ENCODE measurements at regions not wholly inside any gene's neighbourhood (a gene's known extent, or its start where the extent isn't known, plus 50 kb on each side); places are given as distances from the start of the nearest gene placed in this dataset.
"Not testable (repeated sequence)": the region's sequence is repeated elsewhere in the genome, so short reads cannot be mapped to it uniquely, and the experiment has no call there.

DNA sequence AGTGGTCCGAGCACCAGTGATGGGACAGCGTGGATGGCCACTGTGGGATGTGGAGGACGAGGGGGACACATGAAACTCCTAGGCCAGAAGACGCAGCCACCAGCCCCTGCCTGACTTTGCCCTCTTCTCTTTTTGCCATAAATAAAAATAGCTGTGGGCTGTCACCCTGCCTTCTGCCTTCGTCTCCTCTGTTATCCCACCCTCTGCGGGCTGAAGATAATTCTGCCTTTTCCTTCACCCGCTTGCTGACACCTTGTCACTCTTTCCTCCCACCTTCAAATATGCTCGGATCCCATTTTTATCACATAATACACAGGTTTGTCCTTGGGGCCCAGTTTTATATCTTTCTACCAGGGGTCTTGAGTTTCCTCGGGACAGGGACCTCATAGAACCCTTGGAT is 87.6 kb upstream of the CIBAR2 start:
- Histone ChIP-seq H3K9me3 (ENCODE audit: control insufficient read depth, low read length) (no peaks in the 10 kb centered on the region), H3K4me3 (ENCODE audit: low read length) (peak overlapping the region; percentile 55), H3K36me3 (ENCODE audit: control insufficient read depth, insufficient read depth, low read length, severe bottlenecking) (no peaks in the 10 kb centered on the region), H3K27me3 (replicated peaks; ENCODE audit: control insufficient read depth, insufficient read depth, low read length) (no peaks in the 10 kb centered on the region), H3K4me1 (ENCODE audit: control insufficient read depth, insufficient read depth, low read length) (peaks cover 94% of the 10 kb centered on the region), H3K9ac (ENCODE audit: low read length) (peak overlapping the region; percentile 74)
- no peak for DNase-seq (ENCODE audit: low read depth)

GRCh38 chr16:85200471-85201278 is 88.4 kb upstream of the CIBAR2 start:
- H3K4me1 ChIP-seq (ENCODE audit: control insufficient read depth, insufficient read depth, low read length), result peaks cover 92% of the 10 kb centered on the region
- H3K9me3 ChIP-seq (ENCODE audit: control insufficient read depth, low read length), result no peaks in the 10 kb centered on the region
- peak overlapping the region; percentile 89 for H3K9ac ChIP-seq (ENCODE audit: low read length)
- no peak for DNase-seq (ENCODE audit: low read depth)
- no peaks in the 10 kb centered on the region for H3K27me3 ChIP-seq (replicated peaks; ENCODE audit: control insufficient read depth, insufficient read depth, low read length)
- peak overlapping the region; percentile 55 for H3K4me3 ChIP-seq (ENCODE audit: low read length)
- no peaks in the 10 kb centered on the region for H3K36me3 ChIP-seq (ENCODE audit: control insufficient read depth, insufficient read depth, low read length, severe bottlenecking)

GRCh38 chr16:85201574-85201973 is 89.3 kb upstream of the CIBAR2 start:
- Histone ChIP-seq H3K4me3 (ENCODE audit: low read length) (peak overlapping the region; percentile 55), H3K4me1 (ENCODE audit: control insufficient read depth, insufficient read depth, low read length) (peaks cover 91% of the 10 kb centered on the region), H3K9ac (ENCODE audit: low read length) (peak overlapping the region; percentile 89), H3K36me3 (ENCODE audit: control insufficient read depth, insufficient read depth, low read length, severe bottlenecking) (no peaks in the 10 kb centered on the region), H3K9me3 (ENCODE audit: control insufficient read depth, low read length) (no peaks in the 10 kb centered on the region), H3K27me3 (replicated peaks; ENCODE audit: control insufficient read depth, insufficient read depth, low read length) (no peaks in the 10 kb centered on the region)
- DNase-seq (ENCODE audit: low read depth), result no peak

DNA sequence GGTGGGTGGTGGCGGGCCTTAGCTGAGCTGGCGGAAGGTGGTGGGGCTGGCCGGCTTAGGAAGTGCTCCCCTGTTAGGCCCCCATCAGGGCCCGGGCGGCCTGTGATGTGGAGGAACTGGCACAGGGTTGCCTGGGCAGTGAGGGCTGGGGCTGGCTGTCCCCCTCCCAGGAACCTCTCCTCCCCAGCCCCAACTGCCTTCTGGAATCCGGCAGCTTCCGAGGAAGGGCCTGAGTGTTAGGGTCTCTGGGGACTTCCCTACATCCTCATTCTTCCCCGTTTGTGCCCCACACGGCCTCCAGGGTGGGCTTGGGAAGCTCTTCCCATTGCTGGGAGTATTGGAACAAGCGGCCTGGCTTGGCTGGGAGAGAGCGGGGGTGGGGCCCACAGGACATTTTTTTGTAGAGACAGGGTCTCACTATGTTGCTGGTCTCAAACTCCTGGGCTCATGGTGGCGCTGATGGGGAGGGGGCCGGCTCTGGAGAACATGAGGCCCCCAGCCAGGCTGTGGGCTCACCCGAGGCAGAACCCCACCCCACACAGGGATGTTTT is 89.9 kb upstream of the CIBAR2 start:
- DNase-seq (ENCODE audit: low read depth), result no peak
- Histone ChIP-seq H3K9ac (ENCODE audit: low read length) (peak overlapping the region; percentile 89), H3K9me3 (ENCODE audit: control insufficient read depth, low read length) (no peaks in the 10 kb centered on the region), H3K4me3 (ENCODE audit: low read length) (peak overlapping the region; percentile 55), H3K36me3 (ENCODE audit: control insufficient read depth, insufficient read depth, low read length, severe bottlenecking) (no peaks in the 10 kb centered on the region), H3K27me3 (replicated peaks; ENCODE audit: control insufficient read depth, insufficient read depth, low read length) (no peaks in the 10 kb centered on the region), H3K4me1 (ENCODE audit: control insufficient read depth, insufficient read depth, low read length) (peaks cover 89% of the 10 kb centered on the region)

GRCh38 chr16:85202631-85203461 is 90.6 kb upstream of the CIBAR2 start:
- peak overlapping the region; percentile 55 for H3K4me3 ChIP-seq (ENCODE audit: low read length)
- H3K9me3 ChIP-seq (ENCODE audit: control insufficient read depth, low read length), result no peaks in the 10 kb centered on the region
- no peaks in the 10 kb centered on the region for H3K27me3 ChIP-seq (replicated peaks; ENCODE audit: control insufficient read depth, insufficient read depth, low read length)
- H3K36me3 ChIP-seq (ENCODE audit: control insufficient read depth, insufficient read depth, low read length, severe bottlenecking), result no peaks in the 10 kb centered on the region
- H3K9ac ChIP-seq (ENCODE audit: low read length), result peak overlapping the region; percentile 89
- H3K4me1 ChIP-seq (ENCODE audit: control insufficient read depth, insufficient read depth, low read length), result peaks cover 85% of the 10 kb centered on the region
- DNase-seq (ENCODE audit: low read depth), result peak; percentile 81

GRCh38 chr16:85203462-85203813 is 91.2 kb upstream of the CIBAR2 start:
- Histone ChIP-seq H3K36me3 (ENCODE audit: control insufficient read depth, insufficient read depth, low read length, severe bottlenecking) (no peaks in the 10 kb centered on the region), H3K9ac (ENCODE audit: low read length) (peak overlapping the region; percentile 27), H3K4me3 (ENCODE audit: low read length) (no peak overlapping the region), H3K27me3 (replicated peaks; ENCODE audit: control insufficient read depth, insufficient read depth, low read length) (no peaks in the 10 kb centered on the region), H3K4me1 (ENCODE audit: control insufficient read depth, insufficient read depth, low read length) (peaks cover 79% of the 10 kb centered on the region), H3K9me3 (ENCODE audit: control insufficient read depth, low read length) (no peaks in the 10 kb centered on the region)
- no peak for DNase-seq (ENCODE audit: low read depth)

DNA sequence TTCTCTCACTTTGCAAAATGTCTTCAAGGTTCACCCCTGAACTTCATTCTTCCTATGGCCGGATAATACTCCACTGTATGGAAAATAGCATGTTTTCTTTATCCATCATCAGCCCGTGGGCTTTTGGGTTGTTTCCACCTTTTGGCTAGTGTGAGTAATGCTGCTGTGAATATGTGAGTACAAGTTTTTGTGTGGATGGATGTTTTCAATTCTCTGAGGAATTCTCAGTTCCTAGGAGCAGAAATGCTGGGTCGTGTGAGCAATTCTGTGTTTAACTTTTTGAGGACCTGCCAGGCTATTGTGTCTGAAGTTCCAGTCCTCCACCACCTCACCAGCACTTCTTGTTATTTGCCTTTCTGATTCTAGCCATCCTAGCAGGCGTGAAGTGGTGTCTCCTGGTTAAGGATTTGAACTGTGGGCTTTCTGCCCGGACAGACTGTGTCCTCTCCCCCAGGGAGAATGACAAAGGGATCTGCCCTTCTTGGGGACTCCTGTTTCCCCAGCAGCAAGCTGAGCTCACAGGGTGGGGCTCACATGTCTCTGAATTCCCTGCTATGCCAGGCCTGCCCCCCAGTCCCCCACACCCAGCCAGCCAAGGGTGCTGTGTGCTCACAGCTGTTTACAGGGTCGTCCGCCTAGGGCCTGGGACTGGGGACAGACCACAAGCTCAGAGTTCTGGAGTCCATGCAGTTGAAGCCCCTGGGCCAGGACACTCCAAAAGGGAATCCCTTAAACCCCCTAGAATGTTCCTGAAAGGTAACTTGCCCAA is 92.2 kb upstream of the CIBAR2 start:
- no peaks in the 10 kb centered on the region for H3K9me3 ChIP-seq (ENCODE audit: control insufficient read depth, low read length)
- H3K4me1 ChIP-seq (ENCODE audit: control insufficient read depth, insufficient read depth, low read length), result peaks cover 70% of the 10 kb centered on the region
- H3K27me3 ChIP-seq (replicated peaks; ENCODE audit: control insufficient read depth, insufficient read depth, low read length), result no peaks in the 10 kb centered on the region
- no peaks in the 10 kb centered on the region for H3K36me3 ChIP-seq (ENCODE audit: control insufficient read depth, insufficient read depth, low read length, severe bottlenecking)
- peak; percentile 80 for DNase-seq (ENCODE audit: low read depth)
- no peak overlapping the region for H3K9ac ChIP-seq (ENCODE audit: low read length)
- no peak overlapping the region for H3K4me3 ChIP-seq (ENCODE audit: low read length)

DNA sequence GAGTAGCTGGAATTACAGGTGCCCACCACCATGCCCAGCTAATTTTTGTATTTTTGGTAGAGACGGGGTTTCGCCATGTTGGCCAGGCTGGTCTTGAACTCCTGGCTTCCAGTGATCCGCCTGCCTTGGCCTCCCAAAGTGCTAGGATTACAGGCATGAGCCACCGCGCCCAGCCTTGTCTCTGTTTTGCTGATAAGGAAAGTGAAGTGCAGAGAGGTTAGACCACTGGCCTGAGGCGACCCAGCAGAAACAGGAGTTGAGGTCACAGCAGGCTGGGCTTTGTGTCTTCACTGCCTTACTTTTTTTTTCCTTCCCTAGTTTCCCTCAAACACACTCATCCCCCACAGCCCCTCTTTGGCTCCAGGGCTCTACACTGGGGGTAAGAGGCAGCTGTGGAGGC is 93.0 kb upstream of the CIBAR2 start:
- not testable (repeated sequence) for H3K27me3 ChIP-seq (replicated peaks; ENCODE audit: control insufficient read depth, insufficient read depth, low read length); H3K36me3 ChIP-seq (ENCODE audit: control insufficient read depth, insufficient read depth, low read length, severe bottlenecking); DNase-seq (ENCODE audit: low read depth); H3K9ac ChIP-seq (ENCODE audit: low read length); H3K4me3 ChIP-seq (ENCODE audit: low read length); H3K9me3 ChIP-seq (ENCODE audit: control insufficient read depth, low read length)
- H3K4me1 ChIP-seq (ENCODE audit: control insufficient read depth, insufficient read depth, low read length), result peaks cover 71% of the 10 kb centered on the region

GRCh38 chr16:85205747-85206471 is 93.6 kb upstream of the CIBAR2 start:
- H3K9me3 ChIP-seq (ENCODE audit: control insufficient read depth, low read length), result no peaks in the 10 kb centered on the region
- H3K36me3 ChIP-seq (ENCODE audit: control insufficient read depth, insufficient read depth, low read length, severe bottlenecking), result no peaks in the 10 kb centered on the region
- H3K9ac ChIP-seq (ENCODE audit: low read length), result peak overlapping the region; percentile 6
- no peak overlapping the region for H3K4me3 ChIP-seq (ENCODE audit: low read length)
- peaks cover 69% of the 10 kb centered on the region for H3K4me1 ChIP-seq (ENCODE audit: control insufficient read depth, insufficient read depth, low read length)
- DNase-seq (ENCODE audit: low read depth), result no peak
- no peaks in the 10 kb centered on the region for H3K27me3 ChIP-seq (replicated peaks; ENCODE audit: control insufficient read depth, insufficient read depth, low read length)

DNA sequence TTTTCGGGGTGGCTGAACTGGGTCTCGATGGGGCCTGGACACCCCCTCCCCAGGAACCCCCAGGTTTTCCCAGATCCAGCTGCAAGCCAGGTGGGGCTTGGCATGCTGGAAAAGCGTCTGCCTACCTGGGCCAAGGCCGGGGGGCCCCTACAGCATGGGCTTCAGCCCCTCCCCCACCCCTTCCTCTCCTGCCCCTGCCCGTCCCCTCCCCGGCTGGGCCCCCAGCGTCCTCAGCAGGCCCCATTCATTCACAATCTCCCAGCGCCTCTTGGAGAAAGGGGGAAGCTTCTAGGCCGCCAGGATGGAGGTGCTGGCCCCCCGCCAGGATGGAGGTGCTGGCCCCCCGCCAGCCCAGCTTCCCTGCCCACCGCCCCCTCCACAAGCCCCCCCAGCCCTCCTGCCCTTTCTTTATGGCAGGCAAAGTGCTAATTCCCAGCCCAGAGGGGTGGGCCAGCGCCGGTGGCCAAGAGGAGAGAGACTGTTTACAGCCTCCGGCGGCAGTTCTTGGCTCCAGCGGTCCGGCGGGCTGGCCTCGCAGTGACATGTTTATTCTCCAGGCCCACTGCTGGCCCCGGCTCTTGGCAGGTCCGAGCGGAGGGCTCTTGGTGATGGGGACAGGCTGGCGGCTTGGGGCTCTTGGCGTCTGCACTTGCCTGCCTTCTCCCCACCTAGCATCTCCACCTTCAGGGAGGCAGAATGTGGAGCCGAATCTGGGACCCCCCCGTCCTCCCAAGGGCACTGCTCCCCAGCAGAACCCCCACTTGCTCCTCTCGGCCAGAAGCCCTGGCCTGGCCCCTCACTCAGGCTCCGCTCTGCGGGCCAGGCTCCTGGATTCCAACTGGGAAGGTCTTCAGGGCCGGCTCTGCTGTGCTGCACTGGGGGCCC is 94.4 kb upstream of the CIBAR2 start:
- H3K4me3 ChIP-seq (ENCODE audit: low read length), result no peak overlapping the region

More for the DNA sequence above, 94.4 kb upstream of the CIBAR2 start:
- Histone ChIP-seq H3K36me3 (ENCODE audit: control insufficient read depth, insufficient read depth, low read length, severe bottlenecking) (no peaks in the 10 kb centered on the region), H3K9me3 (ENCODE audit: control insufficient read depth, low read length) (no peaks in the 10 kb centered on the region), H3K9ac (ENCODE audit: low read length) (peak overlapping the region; percentile 41), H3K27me3 (replicated peaks; ENCODE audit: control insufficient read depth, insufficient read depth, low read length) (no peaks in the 10 kb centered on the region), H3K4me1 (ENCODE audit: control insufficient read depth, insufficient read depth, low read length) (peaks cover 69% of the 10 kb centered on the region)
- no peak for DNase-seq (ENCODE audit: low read depth)

Data from adipocyte (in vitro differentiated cells).